SU-DHL-6 (cell line): ENCODE measurements at regions not wholly inside any gene's neighbourhood (a gene's known extent, or its start where the extent isn't known, plus 50 kb on each side); places are given as distances from the start of the nearest gene placed in this dataset.

Experiments used
- H2AFZ ChIP-seq: fragments of 200-600 bp; sonication (generic); 2 replicates; pipeline ENCODE4 v1.6.1; 2014; ENCODE audit warnings: low read depth, mild to moderate bottlenecking, moderate library complexity, mixed read lengths, antibody characterized with exemption, low read length; ENCODE audit not compliant: severe bottlenecking
- H3F3A ChIP-seq: fragments of 200-600 bp; shearing (Covaris generic); 2 replicates; pipeline ENCODE4 v1.6.0; 2016; ENCODE audit warnings: antibody characterized with exemption, mild to moderate bottlenecking; ENCODE audit not compliant: insufficient read depth
- H3K27ac ChIP-seq: fragments of 200-600 bp; sonication (generic); 2 replicates; pipeline ENCODE4 v1.5.1; 2016; ENCODE audit warnings: low read depth, mild to moderate bottlenecking, low read length, moderate library complexity, mixed read lengths
- H3K27me3 ChIP-seq: fragments of 200-600 bp; sonication (generic), shearing (Covaris generic); 2 replicates; pipeline ENCODE4 v1.6.0; 2014; ENCODE audit warnings: mild to moderate bottlenecking, low read length
- H3K36me3 ChIP-seq: fragments of 200-600 bp; sonication (generic); 2 replicates; pipeline ENCODE4 v1.6.1; 2014; ENCODE audit warnings: mild to moderate bottlenecking, low read length, mixed read lengths
- H3K4me2 ChIP-seq: fragments of 300-600, 200-600 bp; shearing (Covaris generic), sonication (generic); 2 replicates; pipeline ENCODE4 v1.6.0; 2014; ENCODE audit warnings: low read length, low read depth, mild to moderate bottlenecking; ENCODE audit not compliant: poor library complexity, severe bottlenecking
- H3K4me3 ChIP-seq: fragments of 200-600 bp; sonication (generic); 2 replicates; pipeline ENCODE4 v1.5.1; 2014; ENCODE audit warnings: antibody characterized with exemption, low read length, mild to moderate bottlenecking, mixed read lengths; ENCODE audit not compliant: insufficient read depth, poor library complexity, severe bottlenecking
- H3K79me2 ChIP-seq: fragments of 200-600 bp; sonication (generic); 2 replicates; pipeline ENCODE4 v1.6.1; 2014; ENCODE audit warnings: mild to moderate bottlenecking, low read length, moderate library complexity; ENCODE audit not compliant: insufficient read depth
- H3K9ac ChIP-seq: fragments of 200-600 bp; sonication (generic); 2 replicates; pipeline ENCODE4 v1.7.0; 2014; ENCODE audit warnings: mild to moderate bottlenecking, low read length
- H3K9me2 ChIP-seq: fragments of 200-600 bp; sonication (generic); replicated peaks from 2 replicates; pipeline ENCODE4 v1.6.1; 2014; ENCODE audit warnings: low read length; ENCODE audit not compliant: insufficient read depth
- H3K9me3 ChIP-seq: fragments of 200-600 bp; sonication (generic); 2 replicates; pipeline ENCODE4 v1.6.1; 2014; ENCODE audit warnings: low read length, mixed read lengths; ENCODE audit not compliant: insufficient read depth
- H4K20me1 ChIP-seq: fragments of 200-600 bp; sonication (generic); 2 replicates; pipeline ENCODE4 v1.6.1; 2014; ENCODE audit warnings: low read depth, mild to moderate bottlenecking, antibody characterized with exemption, low read length, moderate library complexity, mixed read lengths
- EZH2phosphoT487 ChIP-seq: fragments of 200-600 bp; sonication (generic), shearing (Covaris generic); conservative IDR thresholded peaks from 2 replicates; pipeline ENCODE4 v1.6.1; 2018; ENCODE audit warnings: mild to moderate bottlenecking, antibody characterized with exemption, low read length, moderate library complexity, mixed read lengths
- TF ChIP-seq, protein P1 (sequence below): fragments of 200-600 bp; sonication (generic); IDR thresholded peaks from one replicate; pipeline ENCODE4 v1.5.1; 2017; ENCODE audit warnings: antibody characterized with exemption, mild to moderate bottlenecking, low read length, moderate library complexity; ENCODE audit not compliant: insufficient read depth, poor library complexity, severe bottlenecking

DNA sequence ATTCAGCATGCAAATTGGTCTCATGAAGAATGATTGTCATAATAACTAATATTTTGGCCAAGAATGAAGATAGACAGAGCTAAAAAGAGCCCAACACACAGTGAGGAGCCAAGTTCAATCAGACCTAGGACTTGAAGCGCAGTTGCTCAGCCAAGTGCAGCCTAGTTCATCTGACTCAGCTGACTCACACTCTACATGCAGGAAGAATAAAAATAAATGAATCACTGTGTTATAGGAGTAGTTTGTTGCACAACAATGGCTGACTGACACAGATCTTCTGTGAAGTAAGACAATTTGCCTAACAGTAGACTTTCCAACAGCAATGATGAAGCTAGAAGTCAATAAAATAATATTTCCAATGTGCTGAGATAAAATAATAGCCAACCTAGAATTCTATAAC, 261.5 kb downstream of the CEMIP2 start:
- H2AFZ ChIP-seq, result no peak overlapping the region
- no peaks in the 10 kb centered on the region for H3K27me3 ChIP-seq
- H3F3A ChIP-seq, result no peaks in the 10 kb centered on the region
- H3K4me2 ChIP-seq, result no peak overlapping the region
- no peaks in the 10 kb centered on the region for H4K20me1 ChIP-seq
- H3K4me3 ChIP-seq, result no peak overlapping the region
- H3K36me3 ChIP-seq, result no peaks in the 10 kb centered on the region
- TF ChIP-seq EZH2phosphoT487, result no peak
- H3K27ac ChIP-seq, result no peak overlapping the region
- no peaks in the 10 kb centered on the region for H3K9me2 ChIP-seq
- H3K9ac ChIP-seq, result no peak overlapping the region
- H3K9me3 ChIP-seq, result no peaks in the 10 kb centered on the region
- no peaks in the 10 kb centered on the region for H3K79me2 ChIP-seq

DNA sequence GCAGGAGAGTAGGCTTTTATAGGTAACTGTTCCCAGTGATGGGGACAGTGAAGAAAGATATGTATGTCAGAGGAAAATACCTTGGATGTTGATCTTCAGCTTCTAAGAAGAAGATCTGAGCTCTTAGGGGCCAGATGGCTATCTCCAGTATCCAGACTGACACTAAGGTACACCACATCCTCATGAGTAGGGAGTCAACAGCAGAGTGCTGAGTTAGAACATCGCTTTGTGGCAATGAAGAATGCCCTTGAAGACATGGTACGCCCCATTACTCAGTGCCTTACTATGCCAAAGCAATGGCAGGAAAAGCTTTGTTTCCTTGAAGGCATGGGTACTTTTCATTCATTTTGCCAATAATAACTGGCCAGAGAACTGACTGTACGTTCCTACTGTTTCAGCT, 263.7 kb downstream of the CEMIP2 start:
- no peak overlapping the region for H2AFZ ChIP-seq
- no peaks in the 10 kb centered on the region for H4K20me1 ChIP-seq
- no peaks in the 10 kb centered on the region for H3K27me3 ChIP-seq
- no peaks in the 10 kb centered on the region for H3K9me3 ChIP-seq
- no peaks in the 10 kb centered on the region for H3K9me2 ChIP-seq
- H3K36me3 ChIP-seq, result no peaks in the 10 kb centered on the region
- H3K4me2 ChIP-seq, result no peak overlapping the region
- no peak overlapping the region for H3K4me3 ChIP-seq
- no peak overlapping the region for H3K9ac ChIP-seq
- no peaks in the 10 kb centered on the region for H3F3A ChIP-seq
- no peaks in the 10 kb centered on the region for H3K79me2 ChIP-seq
- no peak overlapping the region for H3K27ac ChIP-seq
- TF ChIP-seq, protein P1, sequence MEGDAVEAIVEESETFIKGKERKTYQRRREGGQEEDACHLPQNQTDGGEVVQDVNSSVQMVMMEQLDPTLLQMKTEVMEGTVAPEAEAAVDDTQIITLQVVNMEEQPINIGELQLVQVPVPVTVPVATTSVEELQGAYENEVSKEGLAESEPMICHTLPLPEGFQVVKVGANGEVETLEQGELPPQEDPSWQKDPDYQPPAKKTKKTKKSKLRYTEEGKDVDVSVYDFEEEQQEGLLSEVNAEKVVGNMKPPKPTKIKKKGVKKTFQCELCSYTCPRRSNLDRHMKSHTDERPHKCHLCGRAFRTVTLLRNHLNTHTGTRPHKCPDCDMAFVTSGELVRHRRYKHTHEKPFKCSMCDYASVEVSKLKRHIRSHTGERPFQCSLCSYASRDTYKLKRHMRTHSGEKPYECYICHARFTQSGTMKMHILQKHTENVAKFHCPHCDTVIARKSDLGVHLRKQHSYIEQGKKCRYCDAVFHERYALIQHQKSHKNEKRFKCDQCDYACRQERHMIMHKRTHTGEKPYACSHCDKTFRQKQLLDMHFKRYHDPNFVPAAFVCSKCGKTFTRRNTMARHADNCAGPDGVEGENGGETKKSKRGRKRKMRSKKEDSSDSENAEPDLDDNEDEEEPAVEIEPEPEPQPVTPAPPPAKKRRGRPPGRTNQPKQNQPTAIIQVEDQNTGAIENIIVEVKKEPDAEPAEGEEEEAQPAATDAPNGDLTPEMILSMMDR, result no peak
- no peak for TF ChIP-seq EZH2phosphoT487

DNA sequence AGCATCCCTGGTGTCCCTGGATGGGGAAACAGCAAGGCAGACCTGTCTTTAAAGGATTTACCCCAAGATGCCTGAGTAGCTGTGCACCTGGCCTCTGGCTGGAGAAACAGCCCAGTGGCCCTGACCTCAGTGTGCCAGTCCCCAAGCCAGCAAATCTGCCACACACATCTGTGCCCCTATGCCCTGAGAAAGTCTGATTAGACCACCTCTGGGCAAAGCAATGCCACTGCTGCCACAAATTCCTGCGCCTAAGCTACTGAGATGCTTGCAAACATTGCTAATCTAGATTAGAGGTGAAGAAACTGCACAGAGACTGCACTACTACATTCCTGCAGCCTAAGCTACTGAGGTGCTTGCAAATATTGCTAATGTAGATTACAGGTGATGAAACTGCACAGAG, 269.6 kb downstream of the CEMIP2 start:
- Histone ChIP-seq H4K20me1 (no peaks in the 10 kb centered on the region), H3F3A (no peaks in the 10 kb centered on the region), H3K4me3 (no peak overlapping the region), H3K79me2 (no peaks in the 10 kb centered on the region), H3K27ac (no peak overlapping the region), H3K9ac (no peak overlapping the region), H3K27me3 (no peaks in the 10 kb centered on the region; the same call in 1 of the 2 replicates), H3K9me2 (no peaks in the 10 kb centered on the region), H2AFZ (no peak overlapping the region), H3K9me3 (no peaks in the 10 kb centered on the region), H3K36me3 (no peaks in the 10 kb centered on the region), H3K4me2 (no peak overlapping the region)
- TF ChIP-seq, protein P1, result no peak
- TF ChIP-seq EZH2phosphoT487, result no peak

DNA sequence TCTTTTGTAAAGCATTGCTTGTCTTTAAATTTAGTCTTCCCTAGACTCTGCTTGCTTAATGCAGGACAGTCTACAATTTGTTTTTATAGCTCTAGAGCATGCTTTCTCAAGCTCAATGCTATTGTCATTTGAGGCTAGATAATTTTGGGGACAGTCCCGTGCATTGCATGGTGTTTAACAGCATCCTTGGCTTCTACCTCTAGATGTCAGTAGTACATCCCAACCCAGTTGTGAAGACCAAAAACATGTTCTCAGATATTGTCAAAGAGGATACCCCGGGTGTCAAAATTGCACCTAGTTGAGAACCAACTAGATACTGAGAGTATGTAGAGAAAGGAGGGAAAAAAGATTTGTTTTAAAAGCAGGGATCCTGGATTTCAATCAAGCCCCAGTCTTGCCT, 277.5 kb downstream of the CEMIP2 start:
- H4K20me1 ChIP-seq, result no peaks in the 10 kb centered on the region
- H3K9ac ChIP-seq, result no peak overlapping the region
- H3K4me3 ChIP-seq, result no peak overlapping the region
- H2AFZ ChIP-seq, result no peak overlapping the region
- H3K27ac ChIP-seq, result no peak overlapping the region
- H3F3A ChIP-seq, result no peaks in the 10 kb centered on the region
- no peaks in the 10 kb centered on the region for H3K79me2 ChIP-seq
- H3K36me3 ChIP-seq, result no peaks in the 10 kb centered on the region
- TF ChIP-seq, protein P1, result no peak
- TF ChIP-seq EZH2phosphoT487, result no peak
- no peak overlapping the region for H3K4me2 ChIP-seq
- H3K9me2 ChIP-seq, result no peaks in the 10 kb centered on the region
- H3K27me3 ChIP-seq, result no peaks in the 10 kb centered on the region; the same call in 1 of the 2 replicates
- H3K9me3 ChIP-seq, result no peaks in the 10 kb centered on the region
